Chondrocyte (in vitro differentiated cells): ENCODE measurements at regions not wholly inside any gene's neighbourhood (a gene's known extent, or its start where the extent isn't known, plus 50 kb on each side); places are given as distances from the start of the nearest gene placed in this dataset.

Experiments used
- DNase-seq: peaks from one replicate; pipeline ENCODE4 v3.0.0; 2021; ENCODE audit warnings: mixed read lengths, low spot score
- H3K27ac Mint-ChIP-seq: one replicate; pipeline ENCODE4 v1.8.0; 2021; ENCODE audit warnings: mild to moderate bottlenecking, moderate library complexity, mixed read lengths; ENCODE audit not compliant: unreplicated experiment
- H3K27me3 Mint-ChIP-seq: 2 replicates; pipeline ENCODE4 v1.8.0; 2021; ENCODE audit warnings: low read depth, mixed read lengths
- H3K36me3 Mint-ChIP-seq: 2 replicates; pipeline ENCODE4 v1.8.0; 2021; ENCODE audit warnings: low read depth, mixed read lengths
- H3K4me1 Mint-ChIP-seq: 2 replicates; pipeline ENCODE4 v1.8.0; 2021; ENCODE audit warnings: low read depth, mild to moderate bottlenecking, mixed read lengths
- H3K4me3 Mint-ChIP-seq: one replicate; pipeline ENCODE4 v1.8.0; 2021; ENCODE audit warnings: mild to moderate bottlenecking, moderate library complexity, mixed read lengths; ENCODE audit not compliant: unreplicated experiment
- H3K9me3 Mint-ChIP-seq: 2 replicates; pipeline ENCODE4 v1.8.0; 2021; ENCODE audit warnings: low read depth, mixed read lengths
- CTCF ChIP-seq: fragments of 200-600 bp; sonication (generic); IDR thresholded peaks from 2 replicates; pipeline ENCODE4 v1.5.0; 2021; ENCODE audit warnings: antibody characterized with exemption, mild to moderate bottlenecking, moderate library complexity

DNA sequence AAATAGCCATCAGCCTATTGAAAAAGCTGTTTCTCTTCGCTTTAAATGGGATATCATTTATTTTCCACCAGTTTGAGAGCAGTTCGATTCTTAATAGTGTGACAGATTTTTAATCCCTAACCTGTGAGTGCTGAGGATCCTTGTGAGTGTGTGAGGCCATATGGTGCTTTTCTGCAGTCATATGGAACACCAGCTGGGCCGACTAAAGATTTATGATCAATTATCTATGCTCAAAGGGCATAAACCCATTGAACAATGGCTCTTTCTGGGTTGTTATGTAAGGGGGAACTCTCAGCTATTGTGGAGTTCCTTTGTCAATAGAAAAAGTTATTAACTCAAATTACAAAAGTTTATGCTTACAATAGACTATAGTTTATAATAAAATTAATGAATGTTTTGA is 1003.6 kb downstream of the FAT4 start:
- Mint-ChIP-seq H3K4me3 (no peak overlapping the region), H3K36me3 (no peaks in the 10 kb centered on the region), H3K9me3 (peaks cover 2% of the 10 kb centered on the region), H3K27ac (no peak overlapping the region), H3K4me1 (no peaks in the 10 kb centered on the region), H3K27me3 (no peaks in the 10 kb centered on the region)
- DNase-seq: no peak
- no peak for TF ChIP-seq CTCF

DNA sequence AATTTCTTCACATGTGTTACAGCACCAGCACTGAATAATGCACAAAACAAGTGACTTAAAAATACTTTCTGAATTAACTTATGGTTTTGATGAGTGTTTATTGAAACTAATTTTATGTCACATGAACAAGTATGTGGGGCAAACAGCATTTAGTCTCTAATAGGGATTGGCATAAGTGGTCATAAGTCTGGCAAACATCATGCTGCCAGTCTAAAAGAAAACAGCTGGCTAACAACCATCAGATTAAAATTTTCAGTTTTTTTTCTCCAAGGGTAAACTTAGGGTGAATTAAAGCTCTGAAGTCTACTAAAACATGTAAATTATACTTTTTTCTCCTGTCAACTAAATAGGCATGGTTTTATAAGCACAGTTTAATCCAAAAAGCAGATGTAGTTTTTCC is 1014.2 kb downstream of the FAT4 start:
- no peaks in the 10 kb centered on the region for H3K9me3 Mint-ChIP-seq

DNA sequence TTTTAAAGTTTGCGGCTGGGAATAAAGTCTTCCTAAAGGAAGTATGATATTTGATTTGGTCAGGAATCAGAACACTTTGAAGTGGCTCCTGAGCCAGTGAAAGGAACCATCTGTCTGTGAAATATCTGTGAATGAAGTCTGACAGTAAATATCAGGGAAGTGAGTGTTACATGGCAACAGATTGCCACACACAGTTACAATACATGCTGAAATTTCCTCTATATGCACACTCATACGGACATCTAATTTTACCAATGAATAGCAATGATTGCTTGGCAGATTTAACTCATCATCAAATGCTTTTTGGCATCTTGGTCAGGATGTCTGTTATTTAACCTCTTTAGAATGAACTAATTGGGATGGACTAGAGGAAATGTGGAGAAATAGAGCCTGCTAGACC is 1023.8 kb downstream of the FAT4 start:
- Mint-ChIP-seq H3K27me3 (peaks cover 14% of the 10 kb centered on the region), H3K36me3 (no peaks in the 10 kb centered on the region), H3K9me3 (no peaks in the 10 kb centered on the region), H3K4me1 (no peaks in the 10 kb centered on the region), H3K27ac (no peak overlapping the region), H3K4me3 (no peak overlapping the region)
- TF ChIP-seq CTCF: no peak
- DNase-seq: no peak

More for the DNA sequence above, 1014.2 kb downstream of the FAT4 start:
- no peak overlapping the region for H3K4me3 Mint-ChIP-seq
- DNase-seq: no peak
- H3K27ac Mint-ChIP-seq: no peak overlapping the region
- H3K4me1 Mint-ChIP-seq: no peaks in the 10 kb centered on the region
- no peak for TF ChIP-seq CTCF
- H3K27me3 Mint-ChIP-seq: peaks cover 8% of the 10 kb centered on the region
- no peaks in the 10 kb centered on the region for H3K36me3 Mint-ChIP-seq

DNA sequence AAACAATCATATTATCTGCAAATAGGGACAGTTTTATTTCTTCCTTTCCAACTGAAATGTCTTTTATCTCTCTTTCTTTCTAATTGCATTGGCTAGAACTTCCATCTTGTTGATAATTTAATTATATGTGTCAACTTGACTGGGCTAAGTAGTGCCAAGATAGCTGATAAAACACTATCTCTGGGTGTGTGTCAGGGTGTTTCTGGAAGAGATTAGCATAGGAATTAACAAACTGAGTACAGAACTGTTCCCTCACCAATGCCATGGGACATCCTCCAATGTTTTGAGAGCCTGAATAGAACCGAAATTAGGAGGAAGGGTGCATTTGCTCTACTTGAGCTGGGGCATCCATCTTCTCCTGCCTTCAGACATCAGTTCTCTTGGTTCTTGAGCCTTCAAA is 1027.2 kb downstream of the FAT4 start:
- TF ChIP-seq CTCF: no peak
- Mint-ChIP-seq H3K36me3 (no peaks in the 10 kb centered on the region), H3K27ac (no peak overlapping the region), H3K4me3 (no peak overlapping the region), H3K4me1 (no peaks in the 10 kb centered on the region), H3K27me3 (peaks cover 7% of the 10 kb centered on the region), H3K9me3 (no peaks in the 10 kb centered on the region)
- DNase-seq: no peak

GRCh38 chr4:126344472-126344871 is 1029.7 kb downstream of the FAT4 start:
- H3K4me1 Mint-ChIP-seq: no peaks in the 10 kb centered on the region
- no peaks in the 10 kb centered on the region for H3K36me3 Mint-ChIP-seq
- no peaks in the 10 kb centered on the region for H3K9me3 Mint-ChIP-seq
- peaks cover 3% of the 10 kb centered on the region for H3K27me3 Mint-ChIP-seq
- TF ChIP-seq CTCF: no peak
- H3K4me3 Mint-ChIP-seq: no peak overlapping the region
- H3K27ac Mint-ChIP-seq: no peak overlapping the region
- DNase-seq: no peak
